HG02938 (cell line): ENCODE measurements at regions not wholly inside any gene's neighbourhood (a gene's known extent, or its start where the extent isn't known, plus 50 kb on each side); places are given as distances from the start of the nearest gene placed in this dataset.

ENCODE experiments used
- ATAC-seq: cut with Tn5 transposase; IDR thresholded peaks from one replicate; pipeline ENCODE4 v1.9.1; 2021; ENCODE audit warnings: mild to moderate bottlenecking, moderate library complexity; ENCODE audit not compliant: unreplicated experiment

GRCh38 chr5:153881687-153882086 lies 157.0 kb downstream of the FAM114A2 start:
- no peak for ATAC-seq

DNA sequence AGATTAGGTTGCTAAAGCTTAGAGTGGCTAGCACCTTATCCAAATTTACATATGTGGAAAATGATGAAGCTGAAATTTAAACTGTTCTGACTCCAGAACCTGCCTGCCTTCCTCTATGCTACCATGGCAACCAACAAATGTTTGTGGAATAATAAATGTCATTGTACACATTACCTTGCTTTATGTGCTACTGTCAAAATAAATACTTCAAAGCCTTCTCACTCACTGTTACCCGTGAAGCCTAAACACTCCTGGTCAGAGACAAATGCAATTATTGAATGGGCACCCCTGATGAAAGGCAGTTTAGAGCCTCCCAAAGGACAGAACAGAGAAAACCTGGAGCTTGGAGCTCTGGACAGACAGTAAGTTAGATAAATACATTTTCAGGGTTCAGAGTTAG lies 158.6 kb downstream of the FAM114A2 start:
- no peak for ATAC-seq

- ATAC-seq: no peak
These were observed 159.1 kb downstream of the FAM114A2 start for GRCh38 chr5:153879596-153879995.

- ATAC-seq: no peak
These were observed 172.5 kb downstream of the FAM114A2 start for GRCh38 chr5:153866176-153866575.

GRCh38 chr5:153865016-153865415 lies 173.7 kb downstream of the FAM114A2 start:
- ATAC-seq: no peak

- ATAC-seq: no peak
These were observed 174.8 kb downstream of the FAM114A2 start for GRCh38 chr5:153863951-153864350.
